COR-L47 (cell line): ENCODE measurements at regions not wholly inside any gene's neighbourhood (a gene's known extent, or its start where the extent isn't known, plus 50 kb on each side); places are given as distances from the start of the nearest gene placed in this dataset.

Experiments used
- DNase-seq: peaks from one replicate; lab custom pipeline; 2025; lab: John Stamatoyannopoulos, UW

GRCh38 chr6:1029141-1029540 is 282.8 kb upstream of the FOXQ1 start:
- DNase-seq, result no peak

GRCh38 chr6:1028723-1029122 is 283.2 kb upstream of the FOXQ1 start:
- DNase-seq, result no peak

- DNase-seq, result no peak
These were observed 283.9 kb upstream of the FOXQ1 start for GRCh38 chr6:1027795-1028569.

GRCh38 chr6:1027109-1027794 is 284.6 kb upstream of the FOXQ1 start:
- no peak for DNase-seq

- DNase-seq, result no peak
These were observed 286.1 kb upstream of the FOXQ1 start for GRCh38 chr6:1025821-1026220.

GRCh38 chr6:1024587-1024986 is 287.3 kb upstream of the FOXQ1 start:
- no peak for DNase-seq

- DNase-seq, result no peak
These were observed 287.7 kb upstream of the FOXQ1 start for GRCh38 chr6:1024161-1024560.

GRCh38 chr6:1023229-1023628 is 288.7 kb upstream of the FOXQ1 start:
- no peak for DNase-seq

GRCh38 chr6:1022719-1023118 is 289.2 kb upstream of the FOXQ1 start:
- DNase-seq, result no peak

GRCh38 chr6:1020837-1021236 is 291.1 kb upstream of the FOXQ1 start:
- DNase-seq, result no peak

GRCh38 chr6:1020133-1020532 is 291.8 kb upstream of the FOXQ1 start:
- DNase-seq, result no peak

GRCh38 chr6:1018041-1018440 is 293.9 kb upstream of the FOXQ1 start:
- no peak for DNase-seq

- DNase-seq, result no peak
These were observed 295.3 kb upstream of the FOXQ1 start for GRCh38 chr6:1016329-1017302.

GRCh38 chr6:1015825-1016224 is 296.1 kb upstream of the FOXQ1 start:
- DNase-seq, result no peak

- DNase-seq, result no peak
These were observed 297.5 kb upstream of the FOXQ1 start for GRCh38 chr6:1014431-1014807.

GRCh38 chr6:1013656-1014430 is 298.1 kb upstream of the FOXQ1 start:
- DNase-seq, result no peak

GRCh38 chr6:1009103-1009502 is 302.8 kb upstream of the FOXQ1 start:
- no peak for DNase-seq

GRCh38 chr6:1007159-1007558 is 304.7 kb upstream of the FOXQ1 start:
- no peak for DNase-seq

- DNase-seq, result no peak
These were observed 306.8 kb upstream of the FOXQ1 start for GRCh38 chr6:1004885-1005630.

GRCh38 chr6:1003394-1004160 is 308.3 kb upstream of the FOXQ1 start:
- DNase-seq, result no peak
